ENCODE measurements at regions not wholly inside any gene's neighbourhood (a gene's known extent, or its start where the extent isn't known, plus 50 kb on each side); places are given as distances from the start of the nearest gene placed in this dataset.

DNA sequence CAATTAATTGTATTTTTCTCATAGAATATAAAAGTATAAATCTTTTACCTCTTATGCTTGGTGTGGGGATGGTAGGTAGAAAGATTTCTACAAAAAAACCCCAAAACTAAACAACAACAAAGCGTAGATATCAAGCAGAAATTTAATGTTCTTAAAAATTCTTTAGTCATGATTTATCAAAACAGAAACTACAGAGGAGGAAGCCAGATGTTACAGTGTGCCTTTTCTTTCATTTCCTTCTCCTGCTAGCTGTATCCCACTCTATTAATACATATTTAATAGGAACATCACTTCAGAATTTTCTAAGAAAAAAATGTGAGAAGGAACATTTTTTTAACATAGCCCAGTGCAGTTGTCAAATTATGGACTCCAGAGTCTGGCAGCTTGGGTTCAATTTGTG is 420.6 kb downstream of the TUSC7 start:
- Histone ChIP-seq H3K4me3 (no peak overlapping the region), H3K4me1 (no peaks in the 10 kb centered on the region), H3K9me3 (no peaks in the 10 kb centered on the region), H3K27me3 (no peaks in the 10 kb centered on the region), H3K36me3 (no peaks in the 10 kb centered on the region), H3K27ac (no peak overlapping the region)
- intact Hi-C loops (cut with DNase I; ENCODE audit: low total_unique reads), result no loop called here
- TF ChIP-seq, protein P1, sequence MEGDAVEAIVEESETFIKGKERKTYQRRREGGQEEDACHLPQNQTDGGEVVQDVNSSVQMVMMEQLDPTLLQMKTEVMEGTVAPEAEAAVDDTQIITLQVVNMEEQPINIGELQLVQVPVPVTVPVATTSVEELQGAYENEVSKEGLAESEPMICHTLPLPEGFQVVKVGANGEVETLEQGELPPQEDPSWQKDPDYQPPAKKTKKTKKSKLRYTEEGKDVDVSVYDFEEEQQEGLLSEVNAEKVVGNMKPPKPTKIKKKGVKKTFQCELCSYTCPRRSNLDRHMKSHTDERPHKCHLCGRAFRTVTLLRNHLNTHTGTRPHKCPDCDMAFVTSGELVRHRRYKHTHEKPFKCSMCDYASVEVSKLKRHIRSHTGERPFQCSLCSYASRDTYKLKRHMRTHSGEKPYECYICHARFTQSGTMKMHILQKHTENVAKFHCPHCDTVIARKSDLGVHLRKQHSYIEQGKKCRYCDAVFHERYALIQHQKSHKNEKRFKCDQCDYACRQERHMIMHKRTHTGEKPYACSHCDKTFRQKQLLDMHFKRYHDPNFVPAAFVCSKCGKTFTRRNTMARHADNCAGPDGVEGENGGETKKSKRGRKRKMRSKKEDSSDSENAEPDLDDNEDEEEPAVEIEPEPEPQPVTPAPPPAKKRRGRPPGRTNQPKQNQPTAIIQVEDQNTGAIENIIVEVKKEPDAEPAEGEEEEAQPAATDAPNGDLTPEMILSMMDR (IDR thresholded peaks at IDR 0.05), result no peak
- no peak for DNase-seq

DNA sequence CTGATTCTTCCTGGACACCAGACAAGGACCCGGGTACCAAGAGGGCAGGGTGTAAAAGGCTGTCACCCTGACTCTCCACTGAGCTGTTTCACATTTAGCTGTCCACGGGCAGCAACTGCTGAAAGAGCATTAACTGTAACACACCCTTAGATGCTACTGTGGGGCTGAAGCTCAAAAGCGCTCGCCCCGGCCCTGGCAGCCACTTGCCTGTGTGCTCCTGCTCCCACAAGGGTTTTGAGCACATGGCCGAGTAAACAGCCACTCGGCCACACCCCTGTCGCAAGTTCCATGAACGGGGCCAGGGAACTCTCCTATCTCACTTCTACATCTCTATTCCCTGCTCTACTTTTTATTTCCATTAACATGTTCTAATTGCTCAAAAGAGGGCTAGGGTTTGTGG is 421.7 kb downstream of the TUSC7 start:
- Histone ChIP-seq H3K4me3 (no peak overlapping the region), H3K27me3 (no peaks in the 10 kb centered on the region), H3K36me3 (no peaks in the 10 kb centered on the region), H3K4me1 (no peaks in the 10 kb centered on the region), H3K9me3 (no peaks in the 10 kb centered on the region), H3K27ac (no peak overlapping the region)
- intact Hi-C loops (cut with DNase I; ENCODE audit: low total_unique reads), result no loop called here
- no peak for DNase-seq
- TF ChIP-seq, protein P1 (IDR thresholded peaks at IDR 0.05), result no peak

DNA sequence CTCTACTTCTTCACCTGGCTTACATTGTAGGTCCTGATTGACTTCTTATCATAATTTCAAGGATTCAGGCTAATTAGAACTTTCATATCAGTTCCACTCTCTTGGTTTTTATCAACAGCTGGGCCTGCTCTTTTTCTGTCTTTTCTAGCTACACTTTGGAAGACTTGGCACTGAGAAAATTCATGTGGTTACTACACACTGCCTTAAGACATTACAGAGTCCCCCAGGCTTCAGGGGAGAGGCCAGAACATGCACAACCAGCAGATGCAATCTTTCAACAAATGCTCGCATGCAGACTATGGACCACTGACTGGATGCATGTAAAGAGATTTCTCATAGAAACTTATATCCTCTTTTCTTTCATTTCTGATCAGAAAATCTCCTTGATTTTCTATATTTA is 423.5 kb downstream of the TUSC7 start:
- no peak overlapping the region for H3K4me3 ChIP-seq
- H3K27me3 ChIP-seq, result no peaks in the 10 kb centered on the region
- TF ChIP-seq, protein P1 (IDR thresholded peaks at IDR 0.05), result no peak
- H3K9me3 ChIP-seq, result no peaks in the 10 kb centered on the region
- no peaks in the 10 kb centered on the region for H3K4me1 ChIP-seq
- no peak for DNase-seq
- no peaks in the 10 kb centered on the region for H3K36me3 ChIP-seq
- intact Hi-C loops (cut with DNase I; ENCODE audit: low total_unique reads), result no loop called here
- H3K27ac ChIP-seq, result no peak overlapping the region

DNA sequence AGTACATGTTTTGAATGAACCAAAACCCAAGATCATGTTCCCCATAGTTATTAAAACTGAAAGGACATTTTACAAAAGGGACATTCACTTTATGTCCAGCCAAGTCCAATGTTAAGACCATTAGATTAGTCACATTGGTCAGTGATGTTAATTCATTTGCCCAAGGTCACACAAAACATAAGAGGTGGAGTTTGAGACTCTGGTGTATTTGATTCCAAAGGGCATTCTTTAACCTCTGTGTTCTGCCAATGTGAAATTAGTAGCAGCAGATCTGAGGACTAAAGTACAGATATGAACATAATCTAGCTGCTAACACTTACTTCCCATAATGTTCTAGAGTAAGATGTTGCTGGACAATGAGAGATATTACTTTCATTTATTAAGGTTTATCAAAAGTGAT is 425.6 kb downstream of the TUSC7 start:
- DNase-seq, result no peak
- no peaks in the 10 kb centered on the region for H3K27me3 ChIP-seq
- TF ChIP-seq, protein P1 (IDR thresholded peaks at IDR 0.05), result no peak
- H3K9me3 ChIP-seq, result no peaks in the 10 kb centered on the region
- no peaks in the 10 kb centered on the region for H3K4me1 ChIP-seq
- H3K27ac ChIP-seq, result no peak overlapping the region
- H3K36me3 ChIP-seq, result no peaks in the 10 kb centered on the region
- intact Hi-C loops (cut with DNase I; ENCODE audit: low total_unique reads), result no loop called here
- no peak overlapping the region for H3K4me3 ChIP-seq

DNA sequence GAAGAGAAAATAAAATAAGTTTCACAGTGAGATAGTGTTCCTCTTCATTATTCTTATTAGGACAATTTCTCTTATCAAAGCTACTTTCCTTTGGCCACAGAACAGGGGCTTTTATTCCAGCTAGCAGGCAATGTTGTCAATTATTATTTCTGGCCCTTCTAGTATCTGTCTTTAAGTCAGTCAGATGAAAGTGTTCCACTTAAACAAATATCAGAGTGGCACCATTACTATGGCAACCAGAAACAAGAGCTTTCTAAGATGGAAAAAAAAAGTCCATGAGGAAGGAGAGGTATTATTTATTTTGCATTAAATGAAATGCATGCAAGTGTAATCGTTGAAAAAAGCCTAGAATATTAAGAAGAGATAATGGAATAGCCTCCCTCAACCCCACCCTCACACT is 426.4 kb downstream of the TUSC7 start:
- no peak for DNase-seq
- H3K27ac ChIP-seq, result no peak overlapping the region
- intact Hi-C loops (cut with DNase I; ENCODE audit: low total_unique reads), result no loop called here
- no peak overlapping the region for H3K4me3 ChIP-seq
- no peaks in the 10 kb centered on the region for H3K4me1 ChIP-seq
- no peaks in the 10 kb centered on the region for H3K27me3 ChIP-seq
- TF ChIP-seq, protein P1 (IDR thresholded peaks at IDR 0.05), result no peak
- H3K9me3 ChIP-seq, result no peaks in the 10 kb centered on the region
- H3K36me3 ChIP-seq, result no peaks in the 10 kb centered on the region

DNA sequence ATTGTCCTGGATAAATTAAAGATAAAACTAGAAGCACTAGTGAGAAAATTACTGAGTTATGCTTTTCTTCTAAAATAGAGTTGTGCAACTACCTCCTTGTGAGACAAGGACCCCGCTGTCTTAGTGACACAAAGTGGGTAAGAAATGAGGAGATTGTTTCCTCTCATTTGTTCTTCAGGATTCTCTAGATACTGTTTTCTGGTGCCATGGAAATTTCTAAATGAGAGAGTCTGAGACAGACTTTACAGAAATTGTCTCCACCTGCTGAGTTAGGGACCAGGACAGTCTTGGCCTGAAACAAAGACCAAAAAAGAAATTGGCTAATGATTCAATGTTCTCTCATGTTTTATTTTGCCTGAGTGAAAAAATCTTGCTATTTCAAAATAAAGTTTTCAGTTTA is 427.5 kb downstream of the TUSC7 start:
- Histone ChIP-seq H3K27me3 (no peaks in the 10 kb centered on the region), H3K27ac (no peak overlapping the region), H3K36me3 (no peaks in the 10 kb centered on the region), H3K9me3 (no peaks in the 10 kb centered on the region), H3K4me3 (no peak overlapping the region), H3K4me1 (no peaks in the 10 kb centered on the region)
- TF ChIP-seq, protein P1 (IDR thresholded peaks at IDR 0.05), result no peak
- intact Hi-C loops (cut with DNase I; ENCODE audit: low total_unique reads), result no loop called here
- no peak for DNase-seq
